K562 (cell line): ENCODE measurements at regions not wholly inside any gene's neighbourhood (a gene's known extent, or its start where the extent isn't known, plus 50 kb on each side); places are given as distances from the start of the nearest gene placed in this dataset.

ENCODE experiments used
- ATAC-seq: fragments of 200-7000 bp; cut with Tn5 transposase; 3 replicates; pipeline ENCODE4 v1.9.1; 2020; ENCODE audit warnings: moderate library complexity
- BruUV-seq: library from RNA; stranded (reverse); fragments of 400-500 nt; replicated peaks from 2 replicates; lab custom pipeline; 2021; lab: Mats Ljungman, UMichigan
- CTCF ChIA-PET: fragments of 300-600 bp; formaldehyde crosslinking; extraction: SDS; loops from one replicate; lab custom pipeline; 2021; ENCODE audit warnings: low intra/inter-chr PET ratio; lab: Yijun Ruan, JAX
- POLR2A ChIA-PET: fragments of 300-600, 350-650 bp; sonication (Branson Sonifier 250); formaldehyde crosslinking; extraction: SDS; loops from one replicate; lab custom pipeline; 2021; ENCODE audit warnings: antibody characterized with exemption, inconsistent platforms; lab: Yijun Ruan, JAX
- DNase-seq, 4 experiments: peaks; one replicate each; pipeline versions ENCODE4 v3.0.0 to v3.0.0-alpha.2; 2011 to 2018; ENCODE audit warnings: low spot score in 3 of 4, mixed read lengths in 3 of 4; ENCODE audit errors: extremely low read depth in 1 of 4
- FAIRE-seq: peaks from 2 replicates; lab custom pipeline; 2011; peaks lifted over from hg19 to GRCh38; lab: Jason Lieb, UNC
- H2AFZ ChIP-seq: 2 replicates; pipeline ENCODE4 v1.6.0; 2011; ENCODE audit warnings: low read depth, low read length, control low read depth, inconsistent platforms
- H3K27ac ChIP-seq: fragments of 200-600 bp; 3 replicates; pipeline ENCODE4 v1.8.0; 2011; ENCODE audit warnings: low read depth, mild to moderate bottlenecking, control low read depth, inconsistent platforms, low read length, moderate library complexity, mixed read lengths; ENCODE audit errors: extremely low read depth
- H3K27me3 ChIP-seq, 2 experiments: fragments of 300-600 bp in 1 of 2; 2 replicates in 1 of 2; 3 replicates in 1 of 2; pipeline versions ENCODE4 v1.6.0 to v1.8.0; 2011; ENCODE audit warnings: inconsistent platforms in 2 of 2, low read length in 2 of 2, mild to moderate bottlenecking in 1 of 2, mixed read lengths in 1 of 2, moderate library complexity in 1 of 2; ENCODE audit not compliant: control insufficient read depth in 2 of 2, insufficient read depth in 2 of 2
- H3K36me3 ChIP-seq: fragments of 300-600 bp; 3 replicates; pipeline ENCODE4 v1.8.0; 2011; ENCODE audit warnings: mild to moderate bottlenecking, low read length, inconsistent platforms; ENCODE audit not compliant: control insufficient read depth, insufficient read depth
- H3K4me1 ChIP-seq, 2 experiments: fragments of 200-600 bp in 1 of 2; replicated peaks in 1 of 2; 2 replicates in 1 of 2; 3 replicates in 1 of 2; pipeline versions ENCODE4 v1.5.1 to v1.8.0; 2011; ENCODE audit warnings: inconsistent platforms in 2 of 2, low read length in 2 of 2, mild to moderate bottlenecking in 1 of 2, mixed read lengths in 1 of 2, moderate library complexity in 1 of 2; ENCODE audit not compliant: control insufficient read depth in 2 of 2, insufficient read depth in 2 of 2
- H3K4me2 ChIP-seq: 2 replicates; pipeline ENCODE4 v1.6.1; 2011; ENCODE audit warnings: low read length, control low read depth, inconsistent platforms, mixed read lengths; ENCODE audit not compliant: insufficient read depth
- H3K4me3 ChIP-seq: fragments of 200-600 bp; sonication (generic), shearing (Covaris generic); 2 replicates; pipeline ENCODE4 v1.5.1; 2016; ENCODE audit warnings: control low read depth, inconsistent platforms
- H3K79me2 ChIP-seq: fragments of 200-600 bp; 3 replicates; pipeline ENCODE4 v1.8.0; 2011; ENCODE audit warnings: low read length, inconsistent platforms; ENCODE audit not compliant: control insufficient read depth, insufficient read depth
- H3K9ac ChIP-seq, 2 experiments: 2 replicates each; pipeline versions ENCODE4 v1.6.0 to v1.6.1; 2011; ENCODE audit warnings: low read depth in 2 of 2, low read length in 2 of 2, control low read depth in 1 of 2, inconsistent platforms in 1 of 2, mild to moderate bottlenecking in 1 of 2, mixed read lengths in 1 of 2; ENCODE audit not compliant: insufficient read depth in 1 of 2
- H3K9me1 ChIP-seq: one replicate; pipeline ENCODE4 v1.6.0; 2011; ENCODE audit warnings: inconsistent platforms, mild to moderate bottlenecking, low read length, moderate library complexity; ENCODE audit not compliant: control insufficient read depth, insufficient read depth
- H3K9me3 ChIP-seq: replicated peaks from 2 replicates; pipeline ENCODE4 v1.5.1; 2011; ENCODE audit warnings: low read depth, low read length, inconsistent platforms; ENCODE audit not compliant: control insufficient read depth, insufficient read depth
- H4K20me1 ChIP-seq: replicated peaks from 2 replicates; pipeline ENCODE4 v1.6.1; 2011; ENCODE audit warnings: low read length, inconsistent platforms, mixed read lengths; ENCODE audit not compliant: control insufficient read depth, insufficient read depth
- ARID3A ChIP-seq: IDR thresholded peaks from 2 replicates; pipeline ENCODE4 v1.6.1; 2012; ENCODE audit warnings: low read depth, low read length, improper control_type of control experiment, borderline replicate concordance
- IRF9 ChIP-seq: fragments of 450-650 bp; IDR thresholded peaks from 2 replicates; pipeline ENCODE4 v1.6.1; 2016; ENCODE audit warnings: missing biosample characterization, missing genetic modification characterization
- MYC ChIP-seq, 2 experiments: fragments of 250-450 bp in 1 of 2; sonication (Bioruptor Pico) in 1 of 2; IDR thresholded peaks; 2 replicates each; pipeline versions ENCODE4 v1.5.1 to v1.6.1; 2012 to 2021; ENCODE audit warnings: low read depth in 2 of 2, borderline replicate concordance in 1 of 2, improper control_type of control experiment in 1 of 2, low read length in 1 of 2, mild to moderate bottlenecking in 1 of 2, moderate library complexity in 1 of 2
- MYNN ChIP-seq, 2 experiments: sonication (generic); formaldehyde crosslinking in 1 of 2; IDR thresholded peaks; 2 replicates each; pipeline versions ENCODE4 v1.5.0 to v1.6.1; 2016 to 2020; ENCODE audit warnings: antibody characterized with exemption in 1 of 2, missing genetic modification reagents in 1 of 2
- ZBTB11 ChIP-seq, 3 experiments: fragments of 200-800 bp in 1 of 3; fragments of 250-450 bp in 1 of 3; fragments of 450-650 bp in 1 of 3; sonication (Bioruptor Pico) in 1 of 3; sonication (Bioruptor generic) in 1 of 3; formaldehyde crosslinking in 1 of 3; IDR thresholded peaks; 2 replicates each; pipeline versions ENCODE4 v1.6.1 to v1.8.0; 2016 to 2022; ENCODE audit warnings: mild to moderate bottlenecking in 2 of 3, missing genetic modification characterization in 2 of 3, missing compliant biosample characterization in 1 of 3, moderate library complexity in 1 of 3
- ZFPM2 ChIP-seq: fragments of 250-450 bp; sonication (Bioruptor Pico); IDR thresholded peaks from 2 replicates; pipeline ENCODE4 v1.5.1; 2022; ENCODE audit warnings: mild to moderate bottlenecking
- ZNF212 ChIP-seq: fragments of 450-650 bp; formaldehyde crosslinking; IDR thresholded peaks from 2 replicates; pipeline ENCODE4 v1.4.0; 2020; ENCODE audit warnings: mild to moderate bottlenecking
- WGBS: fragments of 100-300 bp; shearing (Covaris generic); methylation state at CpG from one replicate; pipeline ENCODE4 v1.1.6; 2016; ENCODE audit warnings: low coverage, mixed read lengths; ENCODE audit not compliant: insufficient coverage; ENCODE audit errors: missing lambda C conversion rate; 5-methylcytosine and 5-hydroxymethylcytosine counted together
- in situ Hi-C: fragments of 300-500 bp; cut with MboI; formaldehyde crosslinking; loops from 4 replicates; pipeline ENCODE4 v1.15.0; 2018; ENCODE audit warnings: inconsistent platforms, mixed read lengths
- intact Hi-C: fragments of 100-400 bp; cut with micrococcal nuclease; formaldehyde crosslinking; loops from 2 replicates; pipeline ENCODE4 v1.14.2; 2022

GRCh38 chr2:16386431-16386830, 279.2 kb downstream of the CYRIA start:
- Histone ChIP-seq H3K9me1 (no peaks in the 10 kb centered on the region), H2AFZ (no peak overlapping the region), H3K36me3 (no peaks in the 10 kb centered on the region), H3K4me2 (no peak overlapping the region), H3K27ac (no peak overlapping the region), H4K20me1 (no peaks in the 10 kb centered on the region), H3K9me3 (no peaks in the 10 kb centered on the region), H3K4me1 (no peaks in the 10 kb centered on the region), H3K4me3 (no peak overlapping the region), H3K27me3 (peaks cover 0 to 4% of the 10 kb centered on the region in 2 experiments; a peak in 1 of 5 replicates), H3K9ac (no peak overlapping the region), H3K79me2 (no peaks in the 10 kb centered on the region)
- in situ Hi-C loops = no loop called here
- DNase-seq (no peak), FAIRE-seq (no peak), ATAC-seq (no peak)
- no TSS peak for BruUV-seq
- ChIA-PET CTCF (no interaction called here), POLR2A (no interaction called here)
- TF ChIP-seq ZFPM2 (CRISPR knock-in tag) = no peak
- TF ChIP-seq ZNF212 (CRISPR knock-in tag) = no peak
- no peak for TF ChIP-seq IRF9
- TF ChIP-seq ARID3A = no peak
- no peak for TF ChIP-seq MYNN (IDR thresholded peaks at IDR 0.05)
- TF ChIP-seq MYNN (CRISPR knock-in tag; IDR thresholded peaks at IDR 0.05) = no peak
- no peak for TF ChIP-seq ZBTB11 (CRISPR knock-in tag; IDR thresholded peaks at IDR 0.05)
- no peak for TF ChIP-seq MYC (IDR thresholded peaks at IDR 0.05; ENCODE audit: low read depth, low read length)
- no peak for TF ChIP-seq MYC (CRISPR knock-in tag; IDR thresholded peaks at IDR 0.05; ENCODE audit: borderline replicate concordance, low read depth)
- 5% methylated on average over 7 of the region's 7 CpGs for WGBS
- intact Hi-C loops = no loop called here
